ENCODE measurements at regions not wholly inside any gene's neighbourhood (a gene's known extent, or its start where the extent isn't known, plus 50 kb on each side); places are given as distances from the start of the nearest gene placed in this dataset.

- no peak for DNase-seq
Measured at GRCh38 chr20:11101696-11102095, 427.9 kb upstream of the JAG1 start.

- no peak for DNase-seq
Measured at GRCh38 chr20:11103866-11104265, 430.1 kb upstream of the JAG1 start.

GRCh38 chr20:11108102-11108810 is 434.5 kb upstream of the JAG1 start:
- DNase-seq = peak; percentile 80

GRCh38 chr20:11110535-11110934 is 436.7 kb upstream of the JAG1 start:
- DNase-seq = no peak

GRCh38 chr20:11111191-11111590 is 437.4 kb upstream of the JAG1 start:
- no peak for DNase-seq

GRCh38 chr20:11112832-11113231 is 439.0 kb upstream of the JAG1 start:
- no peak for DNase-seq

GRCh38 chr20:11114382-11114781 is 440.6 kb upstream of the JAG1 start:
- DNase-seq = no peak

GRCh38 chr20:11117808-11118528 is 444.2 kb upstream of the JAG1 start:
- no peak for DNase-seq

- no peak for DNase-seq
Measured at GRCh38 chr20:11118802-11119380, 445.1 kb upstream of the JAG1 start.

GRCh38 chr20:11119573-11119972 is 445.8 kb upstream of the JAG1 start:
- no peak for DNase-seq

GRCh38 chr20:11120431-11120830 is 446.6 kb upstream of the JAG1 start:
- no peak for DNase-seq

- peak; percentile 89 for DNase-seq
Measured at GRCh38 chr20:11124849-11125505, 451.2 kb upstream of the JAG1 start.

- DNase-seq = no peak
Measured at GRCh38 chr20:11128220-11128718, 454.5 kb upstream of the JAG1 start.

- no peak for DNase-seq
Measured at GRCh38 chr20:11128721-11129120, 454.9 kb upstream of the JAG1 start.

GRCh38 chr20:11130554-11131166 is 456.9 kb upstream of the JAG1 start:
- no peak for DNase-seq

- DNase-seq = no peak
Measured at GRCh38 chr20:11132819-11133415, 459.1 kb upstream of the JAG1 start.

- no peak for DNase-seq
Measured at GRCh38 chr20:11136691-11137090, 462.9 kb upstream of the JAG1 start.

- DNase-seq = no peak
Measured at GRCh38 chr20:11137688-11138087, 463.9 kb upstream of the JAG1 start.

GRCh38 chr20:11140359-11140758 is 466.6 kb upstream of the JAG1 start:
- DNase-seq = no peak

- no peak for DNase-seq
Measured at GRCh38 chr20:11143481-11143880, 469.7 kb upstream of the JAG1 start.

GRCh38 chr20:11144114-11144950 is 470.5 kb upstream of the JAG1 start:
- DNase-seq = no peak

- DNase-seq = no peak
Measured at GRCh38 chr20:11145616-11146015, 471.8 kb upstream of the JAG1 start.
